ENCODE measurements at regions not wholly inside any gene's neighbourhood (a gene's known extent, or its start where the extent isn't known, plus 50 kb on each side); places are given as distances from the start of the nearest gene placed in this dataset. TPM values are rescaled to one million over a fixed set of nuclear protein-coding genes. Genes with fewer than 3 reads are reported as not detected.

Small RNA genes lying in the stretch of these regions (small RNA-seq; reads per million reads assigned to genes)
- gene AL160290.3 = not detected

All from frontal cortex (tissue), 1 donor.